NCI-H1417 treated with DMSO at 0.1 percent for 48 hours (cell line): ENCODE measurements at regions not wholly inside any gene's neighbourhood (a gene's known extent, or its start where the extent isn't known, plus 50 kb on each side); places are given as distances from the start of the nearest gene placed in this dataset.
A peak's percentile ranks its signal among the peaks of the same experiment; 100 is the strongest.

ENCODE experiments used
- DNase-seq: peaks from one replicate; lab custom pipeline; 2025; lab: John Stamatoyannopoulos, UW

DNA sequence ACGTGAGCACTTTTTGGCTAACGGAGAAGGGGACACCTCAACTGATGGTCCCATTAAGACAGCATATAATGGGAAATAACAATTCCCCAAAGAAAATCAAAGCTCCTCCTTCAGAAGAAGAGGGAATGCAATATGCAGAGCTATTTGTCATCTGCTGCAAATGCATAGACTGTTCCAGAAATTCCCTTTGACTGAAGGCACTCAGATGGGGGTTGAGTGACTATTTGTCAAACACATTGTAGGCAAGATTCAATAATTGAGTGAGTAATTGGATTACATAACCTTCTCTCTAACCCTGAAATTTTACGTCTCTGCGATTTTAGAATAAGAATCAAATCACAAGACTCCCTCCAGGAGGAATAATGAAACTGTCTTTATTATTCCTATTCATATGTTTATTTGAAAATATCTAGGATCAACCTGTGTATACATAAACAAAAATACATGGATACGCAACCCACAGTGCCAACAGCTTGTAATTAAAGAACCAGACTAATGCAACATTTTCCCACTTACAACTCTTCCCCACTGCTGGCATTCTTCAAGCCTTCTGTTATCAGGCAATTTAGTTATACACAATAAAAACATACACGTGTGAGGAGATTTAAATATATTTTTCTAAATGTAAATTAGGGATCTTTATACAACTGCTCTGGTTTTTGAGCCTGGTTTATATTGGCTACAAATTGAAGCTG, 256.6 kb downstream of the GBA3 start:
- DNase-seq, result no peak

- no peak for DNase-seq
Measured at GRCh38 chr4:22947851-22948250, 255.1 kb downstream of the GBA3 start.

DNA sequence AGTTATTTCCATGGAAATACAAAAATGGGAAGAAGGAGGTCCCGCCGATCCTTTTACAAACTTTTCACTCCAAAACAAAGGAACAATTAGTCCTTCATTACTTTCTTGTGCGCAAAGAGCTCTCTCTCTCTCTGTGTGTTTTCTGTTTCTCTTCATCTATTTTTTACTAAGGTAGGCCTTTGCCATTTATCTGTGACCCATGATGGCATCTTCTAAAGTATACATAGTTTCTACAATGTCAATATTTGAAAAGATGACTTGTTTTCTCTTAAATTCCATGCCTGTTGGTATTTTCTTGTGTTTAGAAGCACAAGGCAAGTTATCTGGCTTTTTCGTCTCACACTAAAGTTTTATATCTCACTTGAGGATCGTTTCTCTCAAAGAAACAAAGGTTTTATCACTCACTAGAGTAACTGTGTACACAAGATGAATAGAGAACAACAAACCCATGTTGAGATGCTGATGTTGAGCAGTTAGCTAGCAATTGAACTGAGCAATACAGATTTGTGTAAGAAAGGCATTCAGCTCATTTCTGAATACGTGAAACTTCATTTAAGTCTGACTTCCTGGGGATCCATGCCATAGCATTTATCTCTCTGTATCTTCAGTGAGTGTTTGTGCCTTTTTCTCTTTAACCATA, 250.3 kb downstream of the GBA3 start:
- no peak for DNase-seq

GRCh38 chr4:22941688-22942375, 249.1 kb downstream of the GBA3 start:
- peak; percentile 18 for DNase-seq

- DNase-seq, result no peak
Measured at GRCh38 chr4:22932326-22932725, 239.6 kb downstream of the GBA3 start.

GRCh38 chr4:22922426-22922825, 229.7 kb downstream of the GBA3 start:
- no peak for DNase-seq

- DNase-seq, result no peak
Measured at GRCh38 chr4:22921936-22922335, 229.2 kb downstream of the GBA3 start.

GRCh38 chr4:22911285-22911684, 218.5 kb downstream of the GBA3 start:
- no peak for DNase-seq

GRCh38 chr4:22910200-22910599, 217.5 kb downstream of the GBA3 start:
- DNase-seq, result no peak

DNA sequence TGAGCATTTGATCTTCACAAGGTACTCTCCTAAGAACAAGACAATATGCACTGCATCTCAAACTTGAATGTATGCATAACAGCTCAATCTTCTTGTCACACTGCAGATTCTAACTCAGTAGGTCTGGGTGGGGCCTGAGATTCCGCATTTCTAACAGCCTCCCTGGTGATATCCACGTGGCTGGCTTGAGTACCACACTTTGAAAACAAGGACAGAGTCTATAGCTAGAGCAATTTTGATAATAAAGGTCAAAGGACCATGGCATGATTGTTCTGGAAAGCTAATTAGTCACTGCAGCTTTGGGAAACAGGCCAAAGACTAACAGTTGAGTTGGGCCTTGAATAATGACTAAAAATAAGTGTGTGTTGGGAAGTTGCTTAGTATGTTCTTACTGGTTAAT, 213.3 kb downstream of the GBA3 start:
- no peak for DNase-seq

DNA sequence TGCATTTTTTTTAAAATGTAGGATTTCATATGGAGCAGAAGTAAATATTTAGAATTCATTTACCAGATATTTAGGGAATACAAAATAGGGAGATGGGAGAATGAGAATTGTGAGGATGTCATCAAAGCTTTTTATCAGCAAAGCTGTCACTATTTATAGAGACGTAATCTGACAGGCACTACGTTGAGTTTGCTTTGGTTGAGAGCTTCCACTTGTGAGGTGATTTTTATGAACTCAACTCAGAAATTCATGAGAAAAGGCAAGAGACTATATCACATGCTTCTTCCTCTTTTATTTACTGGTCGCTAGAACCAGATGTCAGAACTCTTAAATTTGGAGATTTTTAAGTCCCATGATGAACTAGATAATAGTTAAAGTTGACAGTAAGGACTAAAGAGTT, 211.2 kb downstream of the GBA3 start:
- no peak for DNase-seq

GRCh38 chr4:22901631-22902030, 208.9 kb downstream of the GBA3 start:
- no peak for DNase-seq

DNA sequence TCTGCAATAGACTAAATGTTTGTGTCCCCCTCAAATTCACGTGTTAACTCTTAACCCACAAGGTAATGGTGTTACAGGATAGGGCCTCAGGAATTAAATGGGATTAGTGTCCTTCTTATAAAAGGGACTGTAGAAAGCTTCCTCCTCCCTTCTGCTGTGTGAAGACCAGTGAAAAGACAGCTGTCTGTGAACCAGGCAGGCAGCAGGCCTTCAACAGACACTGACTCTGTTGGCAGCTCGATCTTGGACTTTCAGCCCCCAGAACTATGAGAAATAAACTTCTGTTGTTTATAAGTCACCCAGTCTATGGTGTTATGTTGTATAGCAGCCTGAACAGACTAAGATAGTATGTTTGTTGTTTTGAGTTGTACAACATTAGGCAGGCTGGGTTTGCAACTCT, 208.1 kb downstream of the GBA3 start:
- no peak for DNase-seq

- DNase-seq, result peak; percentile 3
Measured at GRCh38 chr4:22897520-22898108, 204.9 kb downstream of the GBA3 start.

- DNase-seq, result no peak
Measured at GRCh38 chr4:22895482-22895881, 202.7 kb downstream of the GBA3 start.

GRCh38 chr4:22884157-22884556, 191.4 kb downstream of the GBA3 start:
- no peak for DNase-seq

GRCh38 chr4:22881411-22881810, 188.7 kb downstream of the GBA3 start:
- no peak for DNase-seq

DNA sequence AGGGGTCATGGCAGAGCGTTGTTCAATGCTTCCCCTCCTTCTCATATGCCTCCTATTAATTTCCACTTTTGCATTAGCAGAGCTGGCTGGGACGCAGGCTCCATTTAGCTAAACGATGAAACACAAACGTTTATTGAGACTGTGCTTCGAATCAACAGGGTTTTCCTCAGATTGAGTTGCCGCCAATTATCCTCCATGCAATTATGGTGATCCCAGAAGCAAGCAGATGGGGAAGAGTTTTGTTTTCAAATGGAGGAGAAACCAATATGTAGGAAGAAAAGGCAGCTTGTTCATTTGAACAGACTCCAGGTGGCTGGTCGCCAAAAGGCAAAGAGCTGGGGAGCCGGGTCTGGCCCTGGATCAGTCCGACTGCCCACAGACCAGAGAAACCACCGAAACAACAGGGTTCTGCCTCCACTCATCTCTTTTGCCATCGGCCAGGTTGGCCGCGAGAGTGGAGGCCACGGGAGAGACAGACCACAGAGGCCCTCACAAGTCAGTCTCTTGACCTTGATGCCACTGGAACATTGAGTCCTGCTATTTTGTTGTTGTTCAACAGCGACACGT, 184.8 kb downstream of the GBA3 start:
- no peak for DNase-seq

GRCh38 chr4:22876270-22876669, 183.5 kb downstream of the GBA3 start:
- DNase-seq, result no peak

GRCh38 chr4:22875587-22876257, 183.0 kb downstream of the GBA3 start:
- DNase-seq, result no peak

GRCh38 chr4:22874334-22874912, 181.7 kb downstream of the GBA3 start:
- DNase-seq, result no peak

GRCh38 chr4:22873899-22874298, 181.2 kb downstream of the GBA3 start:
- no peak for DNase-seq
